ENCODE measurements at regions not wholly inside any gene's neighbourhood (a gene's known extent, or its start where the extent isn't known, plus 50 kb on each side); places are given as distances from the start of the nearest gene placed in this dataset.

GRCh38 chr1:234691567-234691966, 81.6 kb upstream of the IRF2BP2 start:
- peaks cover 2% of the 10 kb centered on the region for H3K27me3 Mint-ChIP-seq (ENCODE audit: low read depth, unreplicated experiment)
- no peaks in the 10 kb centered on the region for H3K9me3 ChIP-seq (ENCODE audit: insufficient read depth, low read depth, low read length)
- no peak overlapping the region for H3K27ac ChIP-seq (ENCODE audit: low read depth, low read length)
- H3K27ac Mint-ChIP-seq (ENCODE audit: unreplicated experiment) = no peak overlapping the region
- no peaks in the 10 kb centered on the region for H3K36me3 ChIP-seq (ENCODE audit: insufficient read depth, low read length)
- no peak overlapping the region for H3K4me2 ChIP-seq (ENCODE audit: low read length)
- no peak overlapping the region for H3K9ac ChIP-seq (ENCODE audit: low read length)
- H3K4me1 Mint-ChIP-seq (ENCODE audit: low read depth, unreplicated experiment) = no peaks in the 10 kb centered on the region
- H2AFZ ChIP-seq (ENCODE audit: low read depth, low read length) = no peak overlapping the region
- no peaks in the 10 kb centered on the region for H3K4me1 ChIP-seq (ENCODE audit: insufficient read depth, low read length)
- H3K4me3 Mint-ChIP-seq (ENCODE audit: unreplicated experiment) = no peak overlapping the region
- H3K79me2 ChIP-seq (ENCODE audit: insufficient read depth, low read length) = no peaks in the 10 kb centered on the region
- H3K4me3 ChIP-seq (ENCODE audit: insufficient read depth, low read depth, low read length) = no peak overlapping the region
- H3K36me3 Mint-ChIP-seq (ENCODE audit: low read depth, unreplicated experiment) = no peaks in the 10 kb centered on the region
- no peaks in the 10 kb centered on the region for H4K20me1 ChIP-seq (ENCODE audit: insufficient read depth, low read length)
- FAIRE-seq = peak; percentile 50
- no peak for DNase-seq (ENCODE audit: low read depth)
- no peaks in the 10 kb centered on the region for H3K9me3 Mint-ChIP-seq (ENCODE audit: unreplicated experiment)
- H3K27me3 ChIP-seq (ENCODE audit: insufficient read depth, low read length) = no peaks in the 10 kb centered on the region
- TF ChIP-seq EZH2 (IDR thresholded peaks at IDR 0.05; ENCODE audit: insufficient read depth, low read length) (no peak), CTCF (IDR thresholded peaks at IDR 0.05; ENCODE audit: insufficient read depth, low read depth, low read length) (peak; percentile 18)

GRCh38 chr1:234690872-234691271, 80.9 kb upstream of the IRF2BP2 start:
- Mint-ChIP-seq H3K4me3 (ENCODE audit: unreplicated experiment) (no peak overlapping the region), H3K27ac (ENCODE audit: unreplicated experiment) (no peak overlapping the region), H3K36me3 (ENCODE audit: low read depth, unreplicated experiment) (no peaks in the 10 kb centered on the region), H3K9me3 (ENCODE audit: unreplicated experiment) (no peaks in the 10 kb centered on the region), H3K27me3 (ENCODE audit: low read depth, unreplicated experiment) (peaks cover under 1% of the 10 kb centered on the region), H3K4me1 (ENCODE audit: low read depth, unreplicated experiment) (no peaks in the 10 kb centered on the region)
- H3K27me3 ChIP-seq (ENCODE audit: insufficient read depth, low read length) = no peaks in the 10 kb centered on the region
- no peaks in the 10 kb centered on the region for H3K79me2 ChIP-seq (ENCODE audit: insufficient read depth, low read length)
- no peaks in the 10 kb centered on the region for H3K36me3 ChIP-seq (ENCODE audit: insufficient read depth, low read length)
- FAIRE-seq (no peak), DNase-seq (ENCODE audit: low read depth) (no peak)
- H2AFZ ChIP-seq (ENCODE audit: low read depth, low read length) = no peak overlapping the region
- no peak overlapping the region for H3K4me3 ChIP-seq (ENCODE audit: insufficient read depth, low read depth, low read length)
- TF ChIP-seq CTCF (IDR thresholded peaks at IDR 0.05; ENCODE audit: insufficient read depth, low read depth, low read length) (no peak), EZH2 (IDR thresholded peaks at IDR 0.05; ENCODE audit: insufficient read depth, low read length) (no peak)
- no peak overlapping the region for H3K9ac ChIP-seq (ENCODE audit: low read length)
- H3K27ac ChIP-seq (ENCODE audit: low read depth, low read length) = no peak overlapping the region
- no peaks in the 10 kb centered on the region for H3K4me1 ChIP-seq (ENCODE audit: insufficient read depth, low read length)
- no peaks in the 10 kb centered on the region for H3K9me3 ChIP-seq (ENCODE audit: insufficient read depth, low read depth, low read length)
- H4K20me1 ChIP-seq (ENCODE audit: insufficient read depth, low read length) = no peaks in the 10 kb centered on the region
- H3K4me2 ChIP-seq (ENCODE audit: low read length) = no peak overlapping the region

- no peak for TF ChIP-seq EZH2 (IDR thresholded peaks at IDR 0.05; ENCODE audit: insufficient read depth, low read length)
- no peak for TF ChIP-seq CTCF (IDR thresholded peaks at IDR 0.05; ENCODE audit: insufficient read depth, low read depth, low read length)
- Histone ChIP-seq H3K4me2 (ENCODE audit: low read length) (no peak overlapping the region), H3K9me3 (ENCODE audit: insufficient read depth, low read depth, low read length) (no peaks in the 10 kb centered on the region), H3K27ac (ENCODE audit: low read depth, low read length) (no peak overlapping the region), H3K27me3 (ENCODE audit: insufficient read depth, low read length) (no peaks in the 10 kb centered on the region), H3K9ac (ENCODE audit: low read length) (no peak overlapping the region), H4K20me1 (ENCODE audit: insufficient read depth, low read length) (no peaks in the 10 kb centered on the region), H3K4me1 (ENCODE audit: insufficient read depth, low read length) (no peaks in the 10 kb centered on the region), H3K36me3 (ENCODE audit: insufficient read depth, low read length) (no peaks in the 10 kb centered on the region), H3K79me2 (ENCODE audit: insufficient read depth, low read length) (no peaks in the 10 kb centered on the region), H3K4me3 (ENCODE audit: insufficient read depth, low read depth, low read length) (no peak overlapping the region), H2AFZ (ENCODE audit: low read depth, low read length) (no peak overlapping the region)
- no peak for DNase-seq (ENCODE audit: low read depth)
- FAIRE-seq = no peak
- H3K4me3 Mint-ChIP-seq (ENCODE audit: unreplicated experiment) = no peak overlapping the region
- H3K27ac Mint-ChIP-seq (ENCODE audit: unreplicated experiment) = no peak overlapping the region
- H3K27me3 Mint-ChIP-seq (ENCODE audit: low read depth, unreplicated experiment) = no peaks in the 10 kb centered on the region
- H3K9me3 Mint-ChIP-seq (ENCODE audit: unreplicated experiment) = no peaks in the 10 kb centered on the region
- H3K36me3 Mint-ChIP-seq (ENCODE audit: low read depth, unreplicated experiment) = no peaks in the 10 kb centered on the region
- peaks cover 3% of the 10 kb centered on the region for H3K4me1 Mint-ChIP-seq (ENCODE audit: low read depth, unreplicated experiment)
These were observed 79.3 kb upstream of the IRF2BP2 start for GRCh38 chr1:234689236-234689635.

Data from astrocyte (in vitro differentiated cells and primary cell).